A673 (cell line): ENCODE measurements at regions not wholly inside any gene's neighbourhood (a gene's known extent, or its start where the extent isn't known, plus 50 kb on each side); places are given as distances from the start of the nearest gene placed in this dataset.

Experiments used
- BruUV-seq: library from RNA; stranded (reverse); fragments of 400-500 nt; replicated peaks from 2 replicates; lab custom pipeline; 2021; lab: Mats Ljungman, UMichigan
- CTCF ChIA-PET: fragments of 300-600 bp; sonication (Branson Sonifier 250); formaldehyde crosslinking; loops from one replicate; lab custom pipeline; 2022; ENCODE audit warnings: antibody characterized with exemption; lab: Charles Lee
- POLR2A ChIA-PET: fragments of 300-600 bp; sonication (Branson Sonifier 250); formaldehyde crosslinking; loops from one replicate; lab custom pipeline; 2022; ENCODE audit warnings: antibody characterized with exemption; ENCODE audit not compliant: low non-redundant PET; lab: Charles Lee
- DNase-seq: peaks from one replicate; pipeline ENCODE4 v3.0.0-alpha.2; 2015; ENCODE audit warnings: low spot score
- H3K27ac ChIP-seq: fragments of 200-600 bp; sonication (generic); 2 replicates; pipeline ENCODE4 v1.5.1; 2016; ENCODE audit warnings: mixed run types, low read depth, mild to moderate bottlenecking, mixed read lengths, antibody characterized with exemption, low read length; ENCODE audit not compliant: poor library complexity, severe bottlenecking
- H3K27me3 ChIP-seq: fragments of 200-600 bp; sonication (generic); replicated peaks from 2 replicates; pipeline ENCODE4 v1.6.1; 2017; ENCODE audit warnings: mixed run types, low read depth, mild to moderate bottlenecking, mixed read lengths, antibody characterized with exemption, low read length; ENCODE audit not compliant: insufficient read depth, poor library complexity
- H3K36me3 ChIP-seq: fragments of 200-600 bp; sonication (generic); 2 replicates; pipeline ENCODE4 v1.6.1; 2016; ENCODE audit warnings: mixed run types, mild to moderate bottlenecking, mixed read lengths, antibody characterized with exemption, low read length; ENCODE audit not compliant: insufficient read depth, poor library complexity, severe bottlenecking
- H3K4me1 ChIP-seq: fragments of 200-600 bp; sonication (generic); 2 replicates; pipeline ENCODE4 v1.6.1; 2017; ENCODE audit warnings: mixed run types, mild to moderate bottlenecking, mixed read lengths, antibody characterized with exemption, low read length; ENCODE audit not compliant: insufficient read depth, poor library complexity, severe bottlenecking
- H3K4me3 ChIP-seq: fragments of 200-600 bp; sonication (generic); 2 replicates; pipeline ENCODE4 v1.5.1; 2016; ENCODE audit warnings: low read depth, mixed run types, mild to moderate bottlenecking, mixed read lengths, low read length; ENCODE audit not compliant: poor library complexity, severe bottlenecking
- H3K9me3 ChIP-seq: fragments of 200-600 bp; sonication (generic); 2 replicates; pipeline ENCODE4 v1.6.1; 2016; ENCODE audit warnings: mixed run types, low read depth, mild to moderate bottlenecking, mixed read lengths, antibody characterized with exemption, low read length; ENCODE audit not compliant: poor library complexity, severe bottlenecking
- CTCF ChIP-seq: fragments of 300-800, 200-600 bp; sonication (generic); conservative IDR thresholded peaks from 2 replicates; pipeline ENCODE4 v1.5.1; 2017; ENCODE audit warnings: low read depth, mild to moderate bottlenecking, antibody characterized with exemption, low read length, moderate library complexity, mixed read lengths
- EZH2 ChIP-seq: fragments of 200-600 bp; sonication (generic); IDR thresholded peaks from 2 replicates; pipeline ENCODE4 v1.6.1; 2017; ENCODE audit warnings: borderline replicate concordance, low read depth, mild to moderate bottlenecking, mixed read lengths, antibody characterized with exemption, low read length; ENCODE audit not compliant: poor library complexity, severe bottlenecking
- intact Hi-C: fragments of 100-400 bp; cut with micrococcal nuclease; formaldehyde crosslinking; loops from one replicate; pipeline ENCODE4 v1.10.0; 2022; ENCODE audit not compliant: unreplicated experiment

- no TSS peak for BruUV-seq
- Histone ChIP-seq H3K4me1 (no peaks in the 10 kb centered on the region), H3K4me3 (no peak overlapping the region), H3K9me3 (no peaks in the 10 kb centered on the region), H3K27ac (no peak overlapping the region), H3K27me3 (peaks cover 5% of the 10 kb centered on the region), H3K36me3 (no peaks in the 10 kb centered on the region)
- TF ChIP-seq CTCF, result no peak
- no peak for TF ChIP-seq EZH2
- ChIA-PET CTCF (no interaction called here), POLR2A (no interaction called here)
- intact Hi-C loops, result no loop called here
- no peak for DNase-seq
Measured at GRCh38 chr18:24991141-24992060, 360.6 kb downstream of the ZNF521 start.

GRCh38 chr18:24992491-24992890, 359.5 kb downstream of the ZNF521 start:
- BruUV-seq, result no TSS peak
- no peak overlapping the region for H3K4me3 ChIP-seq
- CTCF ChIA-PET, result no interaction called here
- intact Hi-C loops, result no loop called here
- no peak for TF ChIP-seq EZH2
- no peak for TF ChIP-seq CTCF
- POLR2A ChIA-PET, result no interaction called here
- H3K27ac ChIP-seq, result no peak overlapping the region
- H3K9me3 ChIP-seq, result no peaks in the 10 kb centered on the region
- H3K27me3 ChIP-seq, result no peaks in the 10 kb centered on the region
- H3K36me3 ChIP-seq, result no peaks in the 10 kb centered on the region
- H3K4me1 ChIP-seq, result no peaks in the 10 kb centered on the region
- no peak for DNase-seq

GRCh38 chr18:24993628-24994027, 358.3 kb downstream of the ZNF521 start:
- Histone ChIP-seq H3K4me1 (no peaks in the 10 kb centered on the region), H3K36me3 (no peaks in the 10 kb centered on the region), H3K4me3 (no peak overlapping the region), H3K27ac (no peak overlapping the region), H3K9me3 (no peaks in the 10 kb centered on the region), H3K27me3 (no peaks in the 10 kb centered on the region)
- no TSS peak for BruUV-seq
- CTCF ChIA-PET, result no interaction called here
- TF ChIP-seq EZH2 (no peak), CTCF (no peak)
- DNase-seq, result no peak
- intact Hi-C loops, result no loop called here
- POLR2A ChIA-PET, result no interaction called here
